Neural cell (in vitro differentiated cells): ENCODE measurements at regions not wholly inside any gene's neighbourhood (a gene's known extent, or its start where the extent isn't known, plus 50 kb on each side); places are given as distances from the start of the nearest gene placed in this dataset.

Source experiments
- H2AFZ ChIP-seq: fragments of 200-600, 300-800 bp; sonication (generic), shearing (Covaris generic); 2 replicates; pipeline ENCODE4 v1.6.0; 2014; ENCODE audit warnings: low read depth, mild to moderate bottlenecking, antibody characterized with exemption, low read length, moderate library complexity
- H3F3A ChIP-seq: fragments of 200-600 bp; shearing (Covaris generic); 2 replicates; pipeline ENCODE4 v1.6.1; 2016; ENCODE audit warnings: mild to moderate bottlenecking, moderate library complexity, mixed read lengths, antibody characterized with exemption, low read length; ENCODE audit not compliant: insufficient read depth, poor library complexity, severe bottlenecking
- H3K27ac ChIP-seq: fragments of 200-600, 300-800 bp; sonication (generic), shearing (Covaris generic); 2 replicates; pipeline ENCODE4 v1.5.1; 2014; ENCODE audit warnings: mild to moderate bottlenecking, low read length, moderate library complexity
- H3K27me3 ChIP-seq: fragments of 300-800, 200-600 bp; sonication (generic), shearing (Covaris generic); 2 replicates; pipeline ENCODE4 v1.6.0; 2014; ENCODE audit warnings: mild to moderate bottlenecking, low read depth, low read length, moderate library complexity; ENCODE audit not compliant: insufficient read depth
- H3K36me3 ChIP-seq: fragments of 300-800, 200-600 bp; sonication (generic), shearing (Covaris generic); 2 replicates; pipeline ENCODE4 v1.5.1; 2014; ENCODE audit warnings: mild to moderate bottlenecking, antibody characterized with exemption, low read length, moderate library complexity; ENCODE audit not compliant: insufficient read depth
- H3K4me2 ChIP-seq: fragments of 300-800, 200-600 bp; sonication (generic), shearing (Covaris generic); 2 replicates; pipeline ENCODE4 v1.6.0; 2014; ENCODE audit warnings: mild to moderate bottlenecking, low read length
- H3K4me3 ChIP-seq: fragments of 300-800, 200-600 bp; sonication (generic), shearing (Covaris generic); 2 replicates; pipeline ENCODE4 v1.5.1; 2014; ENCODE audit warnings: mild to moderate bottlenecking, low read length, moderate library complexity
- H3K79me2 ChIP-seq: fragments of 200-600 bp; shearing (Covaris generic); replicated peaks from 2 replicates; pipeline ENCODE4 v1.6.0; 2014; ENCODE audit warnings: mild to moderate bottlenecking, low read length, moderate library complexity; ENCODE audit not compliant: insufficient read depth
- H3K9ac ChIP-seq: fragments of 300-800, 200-600 bp; sonication (generic), shearing (Covaris generic); 2 replicates; pipeline ENCODE4 v1.6.1; 2016; ENCODE audit warnings: mild to moderate bottlenecking, low read length, mixed read lengths
- H3K9me2 ChIP-seq: fragments of 200-600 bp; shearing (Covaris generic); 2 replicates; pipeline ENCODE4 v1.6.1; 2016; ENCODE audit warnings: mild to moderate bottlenecking, low read length, mixed read lengths; ENCODE audit not compliant: insufficient read depth
- H3K9me3 ChIP-seq: fragments of 200-600, 300-800 bp; sonication (generic), shearing (Covaris generic); 2 replicates; pipeline ENCODE4 v1.6.1; 2016; ENCODE audit warnings: mild to moderate bottlenecking, mixed run types, low read length, moderate library complexity, mixed read lengths
- H4K20me1 ChIP-seq: fragments of 200-600 bp; shearing (Covaris generic); 2 replicates; pipeline ENCODE4 v1.6.1; 2016; ENCODE audit warnings: mild to moderate bottlenecking, mixed run types; ENCODE audit not compliant: insufficient read depth
- CTCF ChIP-seq: fragments of 450-650 bp; IDR thresholded peaks from 2 replicates; pipeline ENCODE4 v1.5.1; 2014; ENCODE audit warnings: antibody characterized with exemption, mild to moderate bottlenecking, moderate library complexity; ENCODE audit not compliant: poor library complexity, severe bottlenecking
- EP300 ChIP-seq: fragments of 450-650 bp; conservative IDR thresholded peaks from 2 replicates; pipeline ENCODE4 v1.6.1; 2014; ENCODE audit warnings: antibody characterized with exemption, mild to moderate bottlenecking, moderate library complexity; ENCODE audit not compliant: poor library complexity, severe bottlenecking
- EZH2 ChIP-seq: fragments of 200-600, 300-800 bp; shearing (Covaris generic), sonication (generic); IDR thresholded peaks from 2 replicates; pipeline ENCODE4 v1.6.1; 2014; ENCODE audit warnings: antibody characterized with exemption, low read length, borderline replicate concordance, mild to moderate bottlenecking; ENCODE audit not compliant: insufficient read depth, poor library complexity, severe bottlenecking
- MXI1 ChIP-seq: fragments of 450-650 bp; conservative IDR thresholded peaks from 2 replicates; pipeline ENCODE4 v1.6.1; 2014; ENCODE audit warnings: antibody characterized with exemption, mild to moderate bottlenecking; ENCODE audit not compliant: poor library complexity, severe bottlenecking
- POLR2AphosphoS5 ChIP-seq: IDR thresholded peaks from 2 replicates; pipeline ENCODE4 v1.6.1; 2012
- RAD21 ChIP-seq: fragments of 450-650 bp; conservative IDR thresholded peaks from 2 replicates; pipeline ENCODE4 v1.6.1; 2014; ENCODE audit warnings: antibody characterized with exemption, mild to moderate bottlenecking, moderate library complexity
- REST ChIP-seq: IDR thresholded peaks from 2 replicates; pipeline ENCODE4 v1.6.1; 2012; ENCODE audit warnings: borderline replicate concordance
- SMC3 ChIP-seq: fragments of 450-650 bp; conservative IDR thresholded peaks from 2 replicates; pipeline ENCODE4 v1.6.1; 2014; ENCODE audit warnings: antibody characterized with exemption, mild to moderate bottlenecking, moderate library complexity; ENCODE audit not compliant: poor library complexity
- TAF1 ChIP-seq: IDR thresholded peaks from 2 replicates; pipeline ENCODE4 v1.6.1; 2012; ENCODE audit warnings: low read depth

GRCh38 chr6:21952367-21952766 lies 344.5 kb downstream of the PRL start:
- no peak overlapping the region for H3K4me3 ChIP-seq
- no peak overlapping the region for H3K4me2 ChIP-seq
- no peaks in the 10 kb centered on the region for H3F3A ChIP-seq
- no peaks in the 10 kb centered on the region for H3K9me2 ChIP-seq
- TF ChIP-seq TAF1, result no peak
- TF ChIP-seq SMC3, result no peak
- TF ChIP-seq RAD21, result no peak
- no peak for TF ChIP-seq REST
- TF ChIP-seq EP300, result no peak
- TF ChIP-seq POLR2AphosphoS5, result no peak
- no peak for TF ChIP-seq MXI1
- TF ChIP-seq CTCF, result no peak
- no peak for TF ChIP-seq EZH2
- no peaks in the 10 kb centered on the region for H3K36me3 ChIP-seq
- no peak overlapping the region for H3K27ac ChIP-seq
- no peaks in the 10 kb centered on the region for H4K20me1 ChIP-seq
- no peaks in the 10 kb centered on the region for H3K9me3 ChIP-seq
- H2AFZ ChIP-seq, result no peak overlapping the region
- H3K79me2 ChIP-seq, result peaks cover 2% of the 10 kb centered on the region
- H3K27me3 ChIP-seq, result no peaks in the 10 kb centered on the region
- no peak overlapping the region for H3K9ac ChIP-seq

- no peaks in the 10 kb centered on the region for H3K9me3 ChIP-seq
- H3K27ac ChIP-seq, result no peak overlapping the region
- no peak overlapping the region for H3K9ac ChIP-seq
- no peak overlapping the region for H2AFZ ChIP-seq
- no peak overlapping the region for H3K4me2 ChIP-seq
- no peak for TF ChIP-seq CTCF
- TF ChIP-seq RAD21, result no peak
- TF ChIP-seq SMC3, result no peak
- no peak for TF ChIP-seq POLR2AphosphoS5
- TF ChIP-seq EP300, result no peak
- TF ChIP-seq EZH2, result no peak
- no peak for TF ChIP-seq TAF1
- TF ChIP-seq REST, result no peak
- no peak for TF ChIP-seq MXI1
- no peaks in the 10 kb centered on the region for H4K20me1 ChIP-seq
- H3K4me3 ChIP-seq, result no peak overlapping the region
- no peaks in the 10 kb centered on the region for H3K9me2 ChIP-seq
- no peaks in the 10 kb centered on the region for H3F3A ChIP-seq
- no peaks in the 10 kb centered on the region for H3K79me2 ChIP-seq
- no peaks in the 10 kb centered on the region for H3K36me3 ChIP-seq
- no peaks in the 10 kb centered on the region for H3K27me3 ChIP-seq
Measured at GRCh38 chr6:21953831-21954801, 342.7 kb downstream of the PRL start.
